Activated CD4-positive, alpha-beta memory T cell treated with anti-CD3 and anti-CD28 coated beads for 36 hours (primary cell): ENCODE measurements at regions not wholly inside any gene's neighbourhood (a gene's known extent, or its start where the extent isn't known, plus 50 kb on each side); places are given as distances from the start of the nearest gene placed in this dataset.

Source experiments
- CTCF ChIA-PET: fragments of 350-600 bp; sonication (Branson Sonifier 250); formaldehyde crosslinking; loops from one replicate; lab custom pipeline; 2021; ENCODE audit warnings: antibody characterized with exemption, inconsistent platforms; lab: Charles Lee
- POLR2A ChIA-PET: fragments of 350-600 bp; sonication (Branson Sonifier 250); formaldehyde crosslinking; loops from one replicate; lab custom pipeline; 2021; ENCODE audit warnings: antibody characterized with exemption; lab: Charles Lee
- DNase-seq: peaks from one replicate; pipeline ENCODE4 v3.0.0-alpha.2; 2020
- H3K27ac Mint-ChIP-seq: one replicate; pipeline ENCODE4 v1.8.0; 2021; ENCODE audit warnings: mixed read lengths
- H3K27me3 Mint-ChIP-seq: one replicate; pipeline ENCODE4 v1.8.0; 2021; ENCODE audit warnings: mixed read lengths
- H3K36me3 Mint-ChIP-seq: one replicate; pipeline ENCODE4 v1.8.0; 2021; ENCODE audit warnings: mixed read lengths
- H3K4me1 Mint-ChIP-seq: one replicate; pipeline ENCODE4 v1.8.0; 2021; ENCODE audit warnings: low read depth, mixed read lengths
- H3K4me3 Mint-ChIP-seq: one replicate; pipeline ENCODE4 v1.8.0; 2021; ENCODE audit warnings: mild to moderate bottlenecking, mixed read lengths
- H3K9me3 Mint-ChIP-seq: one replicate; pipeline ENCODE4 v1.8.0; 2021; ENCODE audit warnings: mixed read lengths
- intact Hi-C: fragments of 100-400 bp; cut with micrococcal nuclease; formaldehyde crosslinking; loops from one replicate; pipeline ENCODE4 v1.15.1; 2023

GRCh38 chr10:91708174-91708861 is 75.4 kb upstream of the PPP1R3C start:
- CTCF ChIA-PET = interaction anchor here (1.7 to 2.0 kb wide), 2 partner anchors 15 to 410 kb away, joined by 4 to 5 read pairs; no protein-coding TSS in a partner anchor
- intact Hi-C loops = no loop called here
- Mint-ChIP-seq H3K4me3 (no peak overlapping the region), H3K27me3 (peaks cover 14% of the 10 kb centered on the region), H3K27ac (no peak overlapping the region), H3K9me3 (no peaks in the 10 kb centered on the region), H3K4me1 (no peaks in the 10 kb centered on the region), H3K36me3 (no peaks in the 10 kb centered on the region)
- POLR2A ChIA-PET = no interaction called here
- no peak for DNase-seq

- H3K9me3 Mint-ChIP-seq = no peaks in the 10 kb centered on the region
- CTCF ChIA-PET = no interaction called here
- no peaks in the 10 kb centered on the region for H3K4me1 Mint-ChIP-seq
- DNase-seq = no peak
- intact Hi-C loops = no loop called here
- no peak overlapping the region for H3K27ac Mint-ChIP-seq
- no peaks in the 10 kb centered on the region for H3K36me3 Mint-ChIP-seq
- POLR2A ChIA-PET = no interaction called here
- no peak overlapping the region for H3K4me3 Mint-ChIP-seq
- peaks cover 7% of the 10 kb centered on the region for H3K27me3 Mint-ChIP-seq
These were observed 74.4 kb upstream of the PPP1R3C start for GRCh38 chr10:91707236-91707635.

DNA sequence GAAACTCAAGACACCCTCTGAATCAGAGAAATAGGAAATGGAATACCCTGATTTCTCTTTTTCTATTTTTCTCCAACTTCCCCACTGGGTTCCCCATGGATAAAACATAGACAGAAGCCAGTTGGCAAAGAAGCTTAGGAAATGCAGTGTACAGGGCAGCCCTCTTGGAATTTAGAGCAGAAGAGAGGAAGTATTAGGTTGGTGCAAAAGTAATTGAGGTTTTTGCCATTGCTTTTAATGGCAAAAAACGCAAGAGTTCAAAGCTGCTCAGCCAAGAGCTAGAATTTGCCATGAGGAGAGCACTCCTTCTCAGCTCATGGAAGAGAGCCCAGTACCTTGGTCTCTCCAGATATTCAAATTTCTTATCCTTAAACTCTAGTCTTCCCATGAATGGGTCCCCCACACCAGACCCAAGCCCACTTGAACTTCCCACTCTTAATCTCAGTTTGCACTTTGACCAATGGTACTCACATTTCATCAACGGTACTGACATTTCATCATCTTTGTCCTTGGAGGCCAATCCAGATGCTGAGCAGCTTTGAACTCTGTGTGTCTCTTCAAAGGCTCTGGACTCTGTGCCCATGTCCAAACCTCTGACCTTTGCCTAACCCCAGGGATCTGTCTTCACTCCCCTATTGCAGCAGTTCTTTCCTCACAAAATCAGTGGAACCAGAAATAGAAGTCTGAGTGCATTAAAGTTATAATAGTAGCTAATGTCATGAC is 73.2 kb upstream of the PPP1R3C start:
- Mint-ChIP-seq H3K4me1 (no peaks in the 10 kb centered on the region), H3K9me3 (no peaks in the 10 kb centered on the region), H3K27ac (no peak overlapping the region), H3K4me3 (no peak overlapping the region), H3K27me3 (peaks cover 7% of the 10 kb centered on the region), H3K36me3 (no peaks in the 10 kb centered on the region)
- intact Hi-C loops = no loop called here
- no peak for DNase-seq
- ChIA-PET POLR2A (no interaction called here), CTCF (no interaction called here)

DNA sequence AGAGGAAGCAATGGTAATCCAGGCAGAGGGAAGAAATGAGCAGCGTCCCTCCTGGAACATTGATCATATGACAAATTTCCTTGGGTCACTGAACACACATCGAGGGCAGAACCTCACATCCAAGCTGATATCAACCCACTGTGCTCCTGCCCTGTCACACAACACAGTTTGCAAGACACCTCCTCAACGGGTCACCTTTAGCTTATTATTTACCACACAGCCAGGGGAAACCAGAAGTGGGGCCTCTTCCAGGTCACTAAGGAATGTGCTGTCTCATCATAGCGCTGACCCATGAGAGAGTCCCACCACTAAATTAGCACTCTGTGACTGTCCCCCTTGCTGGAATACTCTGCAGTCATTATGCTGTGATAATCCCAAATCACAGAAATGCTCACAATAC is 69.7 kb upstream of the PPP1R3C start:
- ChIA-PET CTCF (no interaction called here), POLR2A (no interaction called here)
- DNase-seq = no peak
- Mint-ChIP-seq H3K9me3 (no peaks in the 10 kb centered on the region), H3K27ac (no peak overlapping the region), H3K4me3 (no peak overlapping the region), H3K36me3 (no peaks in the 10 kb centered on the region), H3K4me1 (no peaks in the 10 kb centered on the region), H3K27me3 (peaks cover 6% of the 10 kb centered on the region)
- intact Hi-C loops = no loop called here

DNA sequence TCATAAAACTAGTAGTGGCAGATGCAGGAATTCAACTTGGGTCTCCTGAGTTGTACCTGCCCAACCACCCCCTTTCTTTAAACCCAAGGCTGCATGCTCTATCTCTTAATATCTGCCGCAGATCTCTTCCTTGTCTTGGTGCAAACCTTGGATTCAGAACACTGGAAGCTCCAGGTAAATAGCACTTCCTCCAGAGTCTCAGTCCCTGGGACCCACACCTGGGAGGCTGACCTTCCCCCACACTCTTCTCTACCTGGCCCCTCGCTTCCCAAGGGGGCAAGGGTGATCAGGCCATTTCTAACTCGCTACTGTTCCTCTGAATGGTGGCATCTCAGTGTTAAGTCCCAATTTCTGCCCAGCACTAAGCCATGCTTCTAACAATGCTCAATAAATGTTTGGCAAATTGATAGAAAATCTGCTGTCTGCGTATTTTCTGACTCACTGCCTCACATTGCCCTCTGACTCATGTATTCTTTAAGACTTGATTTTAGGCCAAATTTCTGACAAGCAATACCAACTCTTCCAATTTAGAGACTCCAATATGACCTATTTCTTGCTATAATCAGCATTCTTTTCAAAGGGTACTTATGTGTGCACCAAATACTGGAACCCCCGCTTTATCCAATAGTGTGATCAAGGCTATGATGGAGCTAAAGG is 68.0 kb upstream of the PPP1R3C start:
- CTCF ChIA-PET = no interaction called here
- H3K9me3 Mint-ChIP-seq = no peaks in the 10 kb centered on the region
- POLR2A ChIA-PET = no interaction called here

GRCh38 chr10:91700273-91700672 is 67.4 kb upstream of the PPP1R3C start:
- H3K36me3 Mint-ChIP-seq = no peaks in the 10 kb centered on the region
- H3K4me1 Mint-ChIP-seq = no peaks in the 10 kb centered on the region
- H3K27ac Mint-ChIP-seq = no peak overlapping the region
- no peaks in the 10 kb centered on the region for H3K27me3 Mint-ChIP-seq
- no peak overlapping the region for H3K4me3 Mint-ChIP-seq
- ChIA-PET CTCF (no interaction called here), POLR2A (no interaction called here)
- H3K9me3 Mint-ChIP-seq = no peaks in the 10 kb centered on the region
- DNase-seq = no peak
- intact Hi-C loops = no loop called here

More for the DNA sequence above, 68.0 kb upstream of the PPP1R3C start:
- Mint-ChIP-seq H3K36me3 (no peaks in the 10 kb centered on the region), H3K4me3 (no peak overlapping the region), H3K27ac (no peak overlapping the region), H3K4me1 (no peaks in the 10 kb centered on the region), H3K27me3 (no peaks in the 10 kb centered on the region)
- DNase-seq = no peak
- intact Hi-C loops = no loop called here

DNA sequence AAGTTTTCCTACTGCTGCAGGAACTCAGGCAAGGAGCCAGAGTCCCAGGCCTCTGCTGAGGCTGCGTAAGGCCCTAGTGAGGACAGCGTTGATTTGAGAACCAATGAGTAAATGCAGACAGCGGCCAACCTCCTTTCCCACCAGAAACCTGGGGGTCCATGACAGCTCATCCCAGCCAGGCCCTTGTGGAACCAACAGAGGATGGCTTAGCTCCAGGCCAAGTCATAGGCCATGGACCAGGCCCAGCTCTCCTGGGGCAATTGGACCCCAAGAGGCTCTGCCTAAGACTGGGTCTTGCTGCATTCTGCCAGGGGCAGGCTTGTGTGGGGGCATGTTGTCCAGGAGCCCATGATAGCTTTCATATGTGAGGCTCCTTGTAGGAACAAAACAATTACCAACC is 65.4 kb upstream of the PPP1R3C start:
- Mint-ChIP-seq H3K27me3 (peaks cover 6% of the 10 kb centered on the region), H3K36me3 (no peaks in the 10 kb centered on the region), H3K9me3 (no peaks in the 10 kb centered on the region), H3K4me3 (no peak overlapping the region), H3K27ac (no peak overlapping the region), H3K4me1 (no peaks in the 10 kb centered on the region)
- intact Hi-C loops = no loop called here
- no peak for DNase-seq
- CTCF ChIA-PET = no interaction called here
- POLR2A ChIA-PET = no interaction called here

DNA sequence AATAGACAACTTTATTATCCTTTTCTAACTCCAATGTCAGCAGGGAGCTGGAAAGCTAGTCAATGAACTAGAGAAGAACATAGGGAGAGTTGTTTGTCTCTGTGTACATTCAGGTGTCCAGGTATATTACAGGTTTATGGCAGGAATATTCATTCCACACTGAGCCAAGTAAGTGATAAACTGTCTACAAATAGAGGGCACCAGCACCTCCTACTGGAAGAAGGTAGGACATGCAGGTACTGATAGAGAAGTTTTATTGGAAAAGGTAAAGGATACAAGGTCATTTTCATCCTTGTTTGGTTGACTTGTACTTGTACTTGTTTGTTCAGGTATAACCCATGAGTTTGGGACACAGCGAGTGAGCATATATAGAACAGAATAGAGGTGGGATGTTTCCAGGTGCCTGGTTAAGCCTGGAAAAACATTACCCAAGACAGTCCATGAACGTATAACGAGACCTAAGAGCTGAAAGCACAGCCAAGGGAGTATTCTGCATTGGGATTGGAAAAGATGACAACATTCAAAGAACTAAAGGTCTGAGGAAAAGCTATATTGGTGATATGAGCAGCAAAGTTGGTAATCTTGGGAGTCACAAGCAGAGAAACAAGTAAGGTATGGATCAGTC is 61.4 kb upstream of the PPP1R3C start:
- Mint-ChIP-seq H3K27ac (no peak overlapping the region), H3K36me3 (no peaks in the 10 kb centered on the region), H3K4me3 (no peak overlapping the region), H3K9me3 (no peaks in the 10 kb centered on the region), H3K27me3 (peaks cover 7% of the 10 kb centered on the region), H3K4me1 (no peaks in the 10 kb centered on the region)
- no peak for DNase-seq
- ChIA-PET POLR2A (no interaction called here), CTCF (interaction anchor here (0.5 to 5.0 kb wide), 14 partner anchors 14 to 543 kb away, joined by 3 to 51 read pairs (median 4); no protein-coding TSS in a partner anchor)
- intact Hi-C loops = loop anchor here (2.0 kb wide), 2 partner anchors 305 to 395 kb away; no protein-coding TSS in a partner anchor

DNA sequence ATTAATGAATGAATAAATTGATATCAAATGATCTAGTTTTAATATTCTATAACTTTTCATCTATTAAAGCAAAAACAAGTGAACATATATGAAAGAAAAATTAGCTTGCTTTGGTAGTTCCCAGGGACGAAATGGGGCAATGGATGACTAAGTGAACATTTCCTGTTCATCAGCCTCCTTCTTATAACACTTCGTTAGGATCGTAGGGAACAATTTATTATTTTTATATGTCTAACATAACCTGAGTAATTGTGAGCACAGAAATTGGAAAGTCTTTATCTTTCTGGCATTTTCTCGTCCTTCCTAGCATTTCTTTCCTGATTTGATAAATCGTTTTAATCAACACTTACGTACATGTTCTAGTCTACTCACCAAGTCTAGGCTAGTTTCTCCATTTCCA is 59.1 kb upstream of the PPP1R3C start:
- H3K4me3 Mint-ChIP-seq = no peak overlapping the region
- H3K27me3 Mint-ChIP-seq = peaks cover 7% of the 10 kb centered on the region
- intact Hi-C loops = no loop called here
- no peaks in the 10 kb centered on the region for H3K4me1 Mint-ChIP-seq
- no peaks in the 10 kb centered on the region for H3K36me3 Mint-ChIP-seq
- ChIA-PET CTCF (interaction anchor here (1.0 to 5.0 kb wide), 2 partner anchors 107 to 393 kb away, joined by 4 to 51 read pairs; partner anchors contain the start of gene TNKS2), POLR2A (no interaction called here)
- DNase-seq = no peak
- no peaks in the 10 kb centered on the region for H3K9me3 Mint-ChIP-seq
- no peak overlapping the region for H3K27ac Mint-ChIP-seq

- CTCF ChIA-PET = interaction anchor here (5.0 kb wide), 1 partner anchor 392 kb away, joined by 51 read pairs; no protein-coding TSS in a partner anchor
- DNase-seq = no peak
- Mint-ChIP-seq H3K27ac (no peak overlapping the region), H3K4me3 (no peak overlapping the region), H3K9me3 (no peaks in the 10 kb centered on the region), H3K36me3 (no peaks in the 10 kb centered on the region), H3K4me1 (no peaks in the 10 kb centered on the region), H3K27me3 (peaks cover 7% of the 10 kb centered on the region)
- intact Hi-C loops = no loop called here
- POLR2A ChIA-PET = no interaction called here
These were observed 58.3 kb upstream of the PPP1R3C start for GRCh38 chr10:91690996-91691676.

GRCh38 chr10:91690412-91690811 is 57.5 kb upstream of the PPP1R3C start:
- POLR2A ChIA-PET = no interaction called here
- no peak for DNase-seq
- no peaks in the 10 kb centered on the region for H3K9me3 Mint-ChIP-seq
- no peak overlapping the region for H3K4me3 Mint-ChIP-seq
- H3K27ac Mint-ChIP-seq = no peak overlapping the region
- H3K27me3 Mint-ChIP-seq = peaks cover 7% of the 10 kb centered on the region
- CTCF ChIA-PET = no interaction called here
- H3K4me1 Mint-ChIP-seq = no peaks in the 10 kb centered on the region
- intact Hi-C loops = no loop called here
- no peaks in the 10 kb centered on the region for H3K36me3 Mint-ChIP-seq
